GM10248 (cell line): ENCODE measurements at regions not wholly inside any gene's neighbourhood (a gene's known extent, or its start where the extent isn't known, plus 50 kb on each side); places are given as distances from the start of the nearest gene placed in this dataset.
"Not testable (repeated sequence)": the region's sequence is repeated elsewhere in the genome, so short reads cannot be mapped to it uniquely, and the experiment has no call there.

Source experiments
- CTCF ChIA-PET: fragments of 300-600 bp; sonication (Branson Sonifier 250); formaldehyde crosslinking; extraction: SDS; loops from one replicate; lab custom pipeline; 2021; ENCODE audit warnings: antibody characterized with exemption; lab: Yijun Ruan, JAX
- POLR2A ChIA-PET: fragments of 350-650 bp; sonication (Branson Sonifier 250); formaldehyde crosslinking; extraction: SDS; loops from one replicate; lab custom pipeline; 2020; ENCODE audit warnings: antibody characterized with exemption; lab: Yijun Ruan, JAX
- DNase-seq: peaks from one replicate; pipeline ENCODE4 v3.0.0; 2012; ENCODE audit errors: extremely low spot score
- CTCF ChIP-seq: IDR thresholded peaks from 2 replicates; pipeline ENCODE4 v1.5.1; 2012; ENCODE audit warnings: mild to moderate bottlenecking, low read depth; ENCODE audit errors: extremely low read depth, missing control alignments, control extremely low read depth

- TF ChIP-seq CTCF: no peak
- CTCF ChIA-PET: no interaction called here
- POLR2A ChIA-PET: no interaction called here
- DNase-seq: no peak
Observed at GRCh38 chr5:136590581-136590980, 225.2 kb upstream of the TRPC7 start.

GRCh38 chr5:136586196-136586595, 220.9 kb upstream of the TRPC7 start:
- ChIA-PET CTCF (no interaction called here), POLR2A (no interaction called here)
- TF ChIP-seq CTCF: no peak
- no peak for DNase-seq

- CTCF ChIA-PET: no interaction called here
- POLR2A ChIA-PET: no interaction called here
- TF ChIP-seq CTCF: no peak
- no peak for DNase-seq
Observed at GRCh38 chr5:136584474-136584873, 219.1 kb upstream of the TRPC7 start.

GRCh38 chr5:136579238-136579637, 213.9 kb upstream of the TRPC7 start:
- ChIA-PET CTCF (interaction anchor here (2.0 kb wide), 1 partner anchor 10 kb away, joined by 7 read pairs; no protein-coding TSS in a partner anchor), POLR2A (no interaction called here)
- no peak for TF ChIP-seq CTCF
- DNase-seq: no peak

- DNase-seq, CTCF ChIA-PET, POLR2A ChIA-PET: not testable (repeated sequence)
Observed at GRCh38 chr5:136569875-136570274, 204.5 kb upstream of the TRPC7 start.

DNA sequence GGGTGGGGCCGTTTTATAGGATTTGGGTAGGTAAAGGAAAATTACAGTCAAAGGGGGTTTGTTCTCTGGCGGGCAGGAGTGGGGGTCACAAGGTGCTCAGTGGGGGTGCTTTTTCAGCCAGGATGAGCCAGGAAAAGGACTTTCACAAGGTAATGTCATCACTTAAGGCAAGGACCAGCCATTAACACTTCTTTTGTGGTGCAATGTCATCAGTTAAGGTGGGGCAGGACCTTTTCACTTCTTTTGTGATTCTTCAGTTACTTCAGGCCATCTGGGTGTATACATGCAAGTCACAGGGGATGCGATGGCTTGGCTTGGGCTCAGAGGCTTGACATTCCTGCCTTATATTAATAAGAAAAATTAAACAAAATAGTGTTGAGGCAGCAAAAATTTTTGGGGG, 200.1 kb upstream of the TRPC7 start:
- CTCF ChIA-PET: not testable (repeated sequence)

DNA sequence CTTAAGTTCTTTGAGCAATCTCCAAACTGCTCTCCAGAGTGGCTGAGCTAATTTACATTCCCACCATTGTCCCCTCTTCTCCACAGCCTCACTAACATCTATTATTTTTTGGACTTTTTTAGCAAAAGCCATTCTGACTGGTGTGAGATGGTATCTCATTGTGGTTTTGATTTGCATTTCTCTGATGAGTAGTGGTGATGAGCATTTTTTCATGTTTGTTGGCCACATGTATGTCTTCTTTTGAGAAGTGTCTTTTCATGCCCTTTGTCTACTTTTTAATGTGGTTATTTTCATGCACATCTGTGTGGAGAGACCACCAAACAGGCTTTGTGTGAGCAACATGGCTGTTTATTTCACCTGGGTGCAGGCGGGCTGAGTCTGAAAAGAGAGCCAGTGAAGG, 199.7 kb upstream of the TRPC7 start:
- CTCF ChIA-PET, DNase-seq, POLR2A ChIA-PET: not testable (repeated sequence)

More for the DNA sequence above, 200.1 kb upstream of the TRPC7 start:
- POLR2A ChIA-PET, DNase-seq: not testable (repeated sequence)

DNA sequence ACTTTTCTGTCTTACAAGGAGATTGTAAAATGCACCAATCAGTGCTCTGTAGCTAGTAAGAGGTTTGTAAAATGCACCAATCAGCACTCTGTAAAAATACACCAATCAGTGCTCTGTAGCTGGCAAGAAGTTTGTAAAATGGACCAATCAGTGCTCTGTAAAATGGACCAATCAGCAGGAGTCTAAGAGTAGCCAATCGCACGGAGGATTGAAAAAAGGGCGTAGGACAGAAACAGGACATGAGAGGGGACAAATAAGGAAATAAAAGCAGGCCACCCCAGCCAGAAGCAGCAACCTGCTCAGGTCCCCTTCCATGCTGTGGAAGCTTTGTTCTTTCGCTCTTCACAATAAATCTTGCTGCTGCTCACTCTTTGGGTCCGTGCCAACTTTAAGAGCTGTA, 199.1 kb upstream of the TRPC7 start:
- DNase-seq, CTCF ChIA-PET, POLR2A ChIA-PET: not testable (repeated sequence)

- no peak for TF ChIP-seq CTCF
- ChIA-PET CTCF (no interaction called here), POLR2A (no interaction called here)
- no peak for DNase-seq
Observed at GRCh38 chr5:136563489-136563888, 198.1 kb upstream of the TRPC7 start.
